ENCODE measurements at regions not wholly inside any gene's neighbourhood (a gene's known extent, or its start where the extent isn't known, plus 50 kb on each side); places are given as distances from the start of the nearest gene placed in this dataset.

DNA sequence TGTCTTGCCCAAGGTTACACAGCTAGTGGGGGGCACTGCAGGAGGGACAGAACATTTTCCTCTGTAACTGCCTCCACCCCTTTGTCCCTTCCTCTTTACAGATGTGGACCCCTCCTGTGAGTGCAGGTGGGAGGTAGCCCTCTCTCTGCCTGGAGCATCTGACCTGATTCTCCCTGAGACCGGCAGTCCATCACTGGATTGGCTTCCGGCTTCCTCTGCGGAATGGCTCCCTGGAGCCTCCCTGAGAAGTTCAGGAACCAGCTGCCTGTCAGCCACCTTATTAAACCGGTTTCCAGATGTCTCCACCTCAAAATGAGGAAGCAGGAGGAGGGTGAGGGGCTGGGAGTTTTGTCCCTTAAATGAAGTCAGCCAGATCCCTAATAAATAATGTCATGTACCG is 67.3 kb upstream of the TNP1 start:
- TF ChIP-seq, protein P1, sequence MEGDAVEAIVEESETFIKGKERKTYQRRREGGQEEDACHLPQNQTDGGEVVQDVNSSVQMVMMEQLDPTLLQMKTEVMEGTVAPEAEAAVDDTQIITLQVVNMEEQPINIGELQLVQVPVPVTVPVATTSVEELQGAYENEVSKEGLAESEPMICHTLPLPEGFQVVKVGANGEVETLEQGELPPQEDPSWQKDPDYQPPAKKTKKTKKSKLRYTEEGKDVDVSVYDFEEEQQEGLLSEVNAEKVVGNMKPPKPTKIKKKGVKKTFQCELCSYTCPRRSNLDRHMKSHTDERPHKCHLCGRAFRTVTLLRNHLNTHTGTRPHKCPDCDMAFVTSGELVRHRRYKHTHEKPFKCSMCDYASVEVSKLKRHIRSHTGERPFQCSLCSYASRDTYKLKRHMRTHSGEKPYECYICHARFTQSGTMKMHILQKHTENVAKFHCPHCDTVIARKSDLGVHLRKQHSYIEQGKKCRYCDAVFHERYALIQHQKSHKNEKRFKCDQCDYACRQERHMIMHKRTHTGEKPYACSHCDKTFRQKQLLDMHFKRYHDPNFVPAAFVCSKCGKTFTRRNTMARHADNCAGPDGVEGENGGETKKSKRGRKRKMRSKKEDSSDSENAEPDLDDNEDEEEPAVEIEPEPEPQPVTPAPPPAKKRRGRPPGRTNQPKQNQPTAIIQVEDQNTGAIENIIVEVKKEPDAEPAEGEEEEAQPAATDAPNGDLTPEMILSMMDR (conservative IDR thresholded peaks at IDR 0.05; ENCODE audit: low read depth in 2 of 2), result no peak
- TF ChIP-seq, protein P2, sequence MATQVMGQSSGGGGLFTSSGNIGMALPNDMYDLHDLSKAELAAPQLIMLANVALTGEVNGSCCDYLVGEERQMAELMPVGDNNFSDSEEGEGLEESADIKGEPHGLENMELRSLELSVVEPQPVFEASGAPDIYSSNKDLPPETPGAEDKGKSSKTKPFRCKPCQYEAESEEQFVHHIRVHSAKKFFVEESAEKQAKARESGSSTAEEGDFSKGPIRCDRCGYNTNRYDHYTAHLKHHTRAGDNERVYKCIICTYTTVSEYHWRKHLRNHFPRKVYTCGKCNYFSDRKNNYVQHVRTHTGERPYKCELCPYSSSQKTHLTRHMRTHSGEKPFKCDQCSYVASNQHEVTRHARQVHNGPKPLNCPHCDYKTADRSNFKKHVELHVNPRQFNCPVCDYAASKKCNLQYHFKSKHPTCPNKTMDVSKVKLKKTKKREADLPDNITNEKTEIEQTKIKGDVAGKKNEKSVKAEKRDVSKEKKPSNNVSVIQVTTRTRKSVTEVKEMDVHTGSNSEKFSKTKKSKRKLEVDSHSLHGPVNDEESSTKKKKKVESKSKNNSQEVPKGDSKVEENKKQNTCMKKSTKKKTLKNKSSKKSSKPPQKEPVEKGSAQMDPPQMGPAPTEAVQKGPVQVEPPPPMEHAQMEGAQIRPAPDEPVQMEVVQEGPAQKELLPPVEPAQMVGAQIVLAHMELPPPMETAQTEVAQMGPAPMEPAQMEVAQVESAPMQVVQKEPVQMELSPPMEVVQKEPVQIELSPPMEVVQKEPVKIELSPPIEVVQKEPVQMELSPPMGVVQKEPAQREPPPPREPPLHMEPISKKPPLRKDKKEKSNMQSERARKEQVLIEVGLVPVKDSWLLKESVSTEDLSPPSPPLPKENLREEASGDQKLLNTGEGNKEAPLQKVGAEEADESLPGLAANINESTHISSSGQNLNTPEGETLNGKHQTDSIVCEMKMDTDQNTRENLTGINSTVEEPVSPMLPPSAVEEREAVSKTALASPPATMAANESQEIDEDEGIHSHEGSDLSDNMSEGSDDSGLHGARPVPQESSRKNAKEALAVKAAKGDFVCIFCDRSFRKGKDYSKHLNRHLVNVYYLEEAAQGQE (IDR thresholded peaks at IDR 0.05; ENCODE audit: unreplicated experiment), result no peak
- TF ChIP-seq POLR2AphosphoS5 (IDR thresholded peaks at IDR 0.05; ENCODE audit: low read depth), result no peak
- no peak for TF ChIP-seq EZH2phosphoT487 (IDR thresholded peaks at IDR 0.05; ENCODE audit: unreplicated experiment)
- no peak for TF ChIP-seq EZH2 (IDR thresholded peaks at IDR 0.05; ENCODE audit: low read depth, unreplicated experiment)
- no peak for TF ChIP-seq CREB1 (CRISPR knock-in tag; IDR thresholded peaks at IDR 0.05; ENCODE audit: low read depth)
- TF ChIP-seq, protein P3, sequence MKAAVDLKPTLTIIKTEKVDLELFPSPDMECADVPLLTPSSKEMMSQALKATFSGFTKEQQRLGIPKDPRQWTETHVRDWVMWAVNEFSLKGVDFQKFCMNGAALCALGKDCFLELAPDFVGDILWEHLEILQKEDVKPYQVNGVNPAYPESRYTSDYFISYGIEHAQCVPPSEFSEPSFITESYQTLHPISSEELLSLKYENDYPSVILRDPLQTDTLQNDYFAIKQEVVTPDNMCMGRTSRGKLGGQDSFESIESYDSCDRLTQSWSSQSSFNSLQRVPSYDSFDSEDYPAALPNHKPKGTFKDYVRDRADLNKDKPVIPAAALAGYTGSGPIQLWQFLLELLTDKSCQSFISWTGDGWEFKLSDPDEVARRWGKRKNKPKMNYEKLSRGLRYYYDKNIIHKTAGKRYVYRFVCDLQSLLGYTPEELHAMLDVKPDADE (IDR thresholded peaks at IDR 0.05), result no peak
